Neuronal stem cell (in vitro differentiated cells): ENCODE measurements at regions not wholly inside any gene's neighbourhood (a gene's known extent, or its start where the extent isn't known, plus 50 kb on each side); places are given as distances from the start of the nearest gene placed in this dataset.

Source experiments
- DNase-seq: peaks from one replicate; pipeline ENCODE4 v3.0.0-alpha.2; 2013; ENCODE audit warnings: low spot score
- H2AFZ ChIP-seq: one replicate; pipeline ENCODE4 v1.6.1; 2013; ENCODE audit warnings: mild to moderate bottlenecking, low read length, inconsistent platforms
- H2AK5ac ChIP-seq: 2 replicates; pipeline ENCODE4 v1.6.1; 2013; ENCODE audit warnings: low read depth, mild to moderate bottlenecking, inconsistent platforms, low read length, moderate library complexity, mixed read lengths
- H2BK120ac ChIP-seq: 2 replicates; pipeline ENCODE4 v1.6.1; 2013; ENCODE audit warnings: low read depth, mild to moderate bottlenecking, inconsistent platforms, low read length, moderate library complexity, mixed read lengths
- H2BK12ac ChIP-seq: one replicate; pipeline ENCODE4 v1.6.1; 2013; ENCODE audit warnings: low read length, inconsistent platforms
- H2BK15ac ChIP-seq: 2 replicates; pipeline ENCODE4 v1.6.1; 2013; ENCODE audit warnings: mild to moderate bottlenecking, low read length, inconsistent platforms, mixed read lengths
- H2BK5ac ChIP-seq: one replicate; pipeline ENCODE4 v1.6.1; 2013; ENCODE audit warnings: inconsistent platforms, mild to moderate bottlenecking, low read length, moderate library complexity
- H3K14ac ChIP-seq: one replicate; pipeline ENCODE4 v1.6.1; 2013; ENCODE audit warnings: low read length, inconsistent platforms
- H3K18ac ChIP-seq: 2 replicates; pipeline ENCODE4 v1.6.1; 2013; ENCODE audit warnings: low read length, inconsistent platforms
- H3K23ac ChIP-seq: 2 replicates; pipeline ENCODE4 v1.6.1; 2013; ENCODE audit warnings: low read depth, mild to moderate bottlenecking, mixed read lengths, low read length, inconsistent platforms; ENCODE audit not compliant: poor library complexity
- H3K27ac ChIP-seq: replicated peaks from 3 replicates; pipeline ENCODE4 v1.5.1; 2013; ENCODE audit warnings: low read length, inconsistent platforms
- H3K27me3 ChIP-seq, 3 experiments: 2 replicates each; pipeline ENCODE4 v1.6.1; 2013; ENCODE audit warnings: low read length in 3 of 3, mild to moderate bottlenecking in 2 of 3, inconsistent platforms in 1 of 3, low read depth in 1 of 3, mixed read lengths in 1 of 3, moderate library complexity in 1 of 3; ENCODE audit not compliant: control insufficient read depth in 3 of 3, insufficient read depth in 3 of 3
- H3K36me3 ChIP-seq, 2 donors: replicated peaks in 1 of 2; 2 replicates each; pipeline ENCODE4 v1.6.1; 2013; ENCODE audit warnings: low read length in 2 of 2; ENCODE audit not compliant: control insufficient read depth in 2 of 2, insufficient read depth in 2 of 2
- H3K4ac ChIP-seq: 2 replicates; pipeline ENCODE4 v1.6.1; 2013; ENCODE audit warnings: inconsistent platforms, mild to moderate bottlenecking, low read length, moderate library complexity
- H3K4me1 ChIP-seq, 2 donors: 1 replicate in 1 of 2; 2 replicates in 1 of 2; pipeline ENCODE4 v1.6.1; 2013; ENCODE audit warnings: low read length in 2 of 2, low read depth in 1 of 2; ENCODE audit not compliant: control insufficient read depth in 2 of 2, insufficient read depth in 1 of 2
- H3K4me2 ChIP-seq: one replicate; pipeline ENCODE4 v1.6.1; 2013; ENCODE audit warnings: mild to moderate bottlenecking, low read length, inconsistent platforms; ENCODE audit not compliant: insufficient read depth, poor library complexity, severe bottlenecking
- H3K4me3 ChIP-seq, 2 donors: 2 replicates each; pipeline ENCODE4 v1.5.1; 2013; ENCODE audit warnings: low read length in 2 of 2, mild to moderate bottlenecking in 2 of 2, inconsistent platforms in 1 of 2, moderate library complexity in 1 of 2
- H3K79me1 ChIP-seq: one replicate; pipeline ENCODE4 v1.6.1; 2013; ENCODE audit warnings: low read depth, mild to moderate bottlenecking, inconsistent platforms, low read length, moderate library complexity
- H3K9ac ChIP-seq: one replicate; pipeline ENCODE4 v1.6.1; 2013; ENCODE audit warnings: mild to moderate bottlenecking, low read depth, low read length, inconsistent platforms; ENCODE audit not compliant: poor library complexity
- H3K9me3 ChIP-seq, 2 donors: replicated peaks in 1 of 2; 2 replicates each; pipeline versions ENCODE3 to v1.6.1; 2013; ENCODE audit warnings: low read length in 2 of 2, mild to moderate bottlenecking in 2 of 2, inconsistent platforms in 1 of 2, low read depth in 1 of 2, mixed read lengths in 1 of 2, moderate library complexity in 1 of 2; ENCODE audit not compliant: control insufficient read depth in 2 of 2, insufficient read depth in 1 of 2
- H4K8ac ChIP-seq: one replicate; pipeline ENCODE4 v1.6.1; 2013; ENCODE audit warnings: low read depth, mild to moderate bottlenecking, inconsistent platforms, low read length, moderate library complexity
- H4K91ac ChIP-seq: one replicate; pipeline ENCODE4 v1.6.1; 2013; ENCODE audit warnings: low read length, low read depth, mild to moderate bottlenecking, inconsistent platforms; ENCODE audit not compliant: poor library complexity
- WGBS, 2 donors: extraction: QIAGEN DNeasy Blood & Tissue Kit; methylation state at CpG; one replicate each; pipeline ENCODE4 v1.1.7; 2013; ENCODE audit warnings: missing lambda C conversion rate in 2 of 2, mixed read lengths in 1 of 2; ENCODE audit not compliant: insufficient read length in 2 of 2, insufficient replicate concordance in 1 of 2; ENCODE audit errors: extremely low coverage in 2 of 2; 5-methylcytosine and 5-hydroxymethylcytosine counted together

DNA sequence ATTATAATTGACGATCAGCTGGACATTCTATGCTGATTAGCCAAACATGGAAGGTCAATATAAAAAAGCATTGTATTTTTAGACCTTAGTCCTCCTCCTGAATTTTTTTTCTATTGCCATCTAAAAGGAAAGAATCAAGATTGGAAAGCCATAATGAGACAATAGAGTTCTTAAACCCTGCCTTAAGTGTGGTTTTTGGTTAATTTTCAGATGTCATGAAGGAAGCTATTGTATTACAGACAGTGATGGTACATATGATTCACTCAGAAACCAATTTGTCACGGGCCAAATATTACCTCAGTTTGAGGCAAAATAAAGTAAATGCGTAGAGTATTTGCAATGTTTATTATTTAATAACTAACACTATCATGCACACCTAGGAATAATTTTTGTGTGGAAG is 1164.0 kb upstream of the RAG2 start:
- Histone ChIP-seq H3K4me1 (no peaks in the 10 kb centered on the region), H3K9me3 (no peaks in the 10 kb centered on the region), H4K91ac (no peak overlapping the region), H3K27me3 (no peaks in the 10 kb centered on the region), H2BK12ac (no peak overlapping the region), H2BK15ac (no peak overlapping the region), H2AK5ac (no peak overlapping the region), H3K4me3 (no peak overlapping the region), H2BK120ac (no peak overlapping the region), H3K9ac (no peak overlapping the region), H4K8ac (no peak overlapping the region), H3K4ac (no peak overlapping the region), H3K27ac (no peak overlapping the region), H3K18ac (no peak overlapping the region), H2AFZ (no peak overlapping the region), H3K79me1 (no peaks in the 10 kb centered on the region), H2BK5ac (no peak overlapping the region), H3K4me2 (no peak overlapping the region), H3K14ac (no peak overlapping the region), H3K36me3 (no peaks in the 10 kb centered on the region), H3K23ac (no peak overlapping the region)
- no CpG with 5 or more reads among the region's 3 CpGs for WGBS, 2 donors
- DNase-seq, result no peak

DNA sequence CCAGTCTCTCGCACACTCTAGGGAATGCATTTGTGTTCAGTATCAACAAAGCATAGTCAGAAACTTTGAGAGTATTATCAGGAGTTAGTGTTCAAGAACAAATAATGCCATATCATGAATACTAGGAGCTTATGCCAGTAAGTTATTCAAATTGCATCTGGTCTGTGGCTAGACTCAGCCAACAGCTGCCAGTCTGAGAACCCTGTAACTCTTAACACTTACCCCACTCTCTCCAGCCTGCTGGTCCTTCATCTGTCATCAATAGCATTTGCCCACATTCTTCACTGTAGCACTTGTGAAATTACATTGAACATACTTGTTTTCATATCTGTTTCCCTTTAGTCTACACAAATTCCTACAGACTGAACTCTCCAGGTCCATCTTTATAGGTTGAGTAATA is 1157.5 kb upstream of the RAG2 start:
- DNase-seq, result no peak
- H4K8ac ChIP-seq, result no peak overlapping the region
- H2BK120ac ChIP-seq, result no peak overlapping the region
- no peak overlapping the region for H3K4me3 ChIP-seq
- WGBS, 2 donors, result no CpG with 5 or more reads among the region's 1 CpG
- H2BK15ac ChIP-seq, result no peak overlapping the region
- H3K4me2 ChIP-seq, result no peak overlapping the region
- no peak overlapping the region for H2AK5ac ChIP-seq
- no peaks in the 10 kb centered on the region for H3K36me3 ChIP-seq
- no peak overlapping the region for H3K27ac ChIP-seq
- no peaks in the 10 kb centered on the region for H3K4me1 ChIP-seq
- H2BK12ac ChIP-seq, result no peak overlapping the region
- no peak overlapping the region for H4K91ac ChIP-seq
- H3K14ac ChIP-seq, result no peak overlapping the region
- no peak overlapping the region for H3K4ac ChIP-seq
- no peaks in the 10 kb centered on the region for H3K9me3 ChIP-seq
- no peak overlapping the region for H2BK5ac ChIP-seq
- no peak overlapping the region for H2AFZ ChIP-seq
- no peaks in the 10 kb centered on the region for H3K79me1 ChIP-seq
- no peak overlapping the region for H3K9ac ChIP-seq
- H3K27me3 ChIP-seq, result no peaks in the 10 kb centered on the region
- H3K18ac ChIP-seq, result no peak overlapping the region
- H3K23ac ChIP-seq, result no peak overlapping the region

DNA sequence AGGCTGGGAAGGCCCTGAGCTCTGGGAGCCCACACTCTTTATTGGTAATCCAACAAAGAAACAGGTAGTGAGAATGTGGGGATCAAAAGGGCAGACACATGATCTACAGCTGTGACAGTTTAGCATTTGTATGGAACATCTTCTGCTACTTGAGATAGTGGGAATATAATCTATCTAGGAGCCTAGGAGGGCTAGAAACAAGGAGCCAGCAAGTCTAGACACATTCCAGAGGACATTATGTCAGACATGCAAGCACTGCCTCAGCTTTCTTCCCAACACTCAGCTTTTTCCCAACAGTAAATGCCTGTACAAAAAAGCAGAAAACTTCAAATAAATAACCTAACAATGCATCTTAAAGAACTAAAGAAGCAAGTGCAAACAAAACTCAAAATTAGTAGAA is 1150.6 kb upstream of the RAG2 start:
- Histone ChIP-seq H4K8ac (no peak overlapping the region), H3K27ac (no peak overlapping the region), H3K4ac (no peak overlapping the region), H2AFZ (no peak overlapping the region), H2BK12ac (no peak overlapping the region), H3K27me3 (no peaks in the 10 kb centered on the region), H2BK15ac (no peak overlapping the region), H3K4me3 (no peak overlapping the region), H3K14ac (no peak overlapping the region), H2AK5ac (no peak overlapping the region), H2BK5ac (no peak overlapping the region), H3K9ac (no peak overlapping the region), H3K79me1 (peaks cover 2% of the 10 kb centered on the region), H2BK120ac (no peak overlapping the region), H3K4me1 (no peaks in the 10 kb centered on the region), H3K4me2 (no peak overlapping the region), H3K9me3 (no peaks in the 10 kb centered on the region), H3K36me3 (no peaks in the 10 kb centered on the region), H4K91ac (no peak overlapping the region), H3K18ac (no peak overlapping the region), H3K23ac (no peak overlapping the region)
- DNase-seq, result no peak

DNA sequence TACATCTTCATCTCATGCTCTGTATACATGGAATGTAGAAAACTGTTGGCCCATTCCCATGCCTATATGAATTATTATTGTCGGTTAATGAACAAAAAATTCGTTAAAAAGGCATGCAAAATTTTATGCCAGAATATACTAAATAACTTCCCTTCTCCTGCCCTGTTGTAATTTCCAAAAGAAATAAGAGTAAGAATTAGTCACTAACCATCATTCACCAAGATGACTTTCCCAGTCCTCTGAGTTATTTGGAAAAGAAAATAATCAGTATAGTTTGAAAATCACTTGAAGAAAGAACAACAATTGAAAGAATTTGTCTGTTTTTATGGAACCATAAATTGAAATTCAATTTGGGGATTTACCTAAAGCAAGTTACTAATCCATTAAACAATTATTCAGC is 1149.1 kb upstream of the RAG2 start:
- WGBS, 2 donors, result no CpG with 5 or more reads among the region's 2 CpGs
- H3K36me3 ChIP-seq, result no peaks in the 10 kb centered on the region

More for the DNA sequence above, 1149.1 kb upstream of the RAG2 start:
- Histone ChIP-seq H3K18ac (no peak overlapping the region), H3K4me2 (no peak overlapping the region), H3K4me3 (no peak overlapping the region), H3K9ac (no peak overlapping the region), H2BK120ac (no peak overlapping the region), H4K91ac (no peak overlapping the region), H2BK5ac (no peak overlapping the region), H2BK12ac (no peak overlapping the region), H2AFZ (no peak overlapping the region), H3K23ac (no peak overlapping the region), H4K8ac (no peak overlapping the region), H3K79me1 (peaks cover 2% of the 10 kb centered on the region), H3K4ac (no peak overlapping the region), H3K27ac (no peak overlapping the region), H3K14ac (no peak overlapping the region), H3K27me3 (no peaks in the 10 kb centered on the region), H2BK15ac (no peak overlapping the region), H3K9me3 (no peaks in the 10 kb centered on the region), H3K4me1 (no peaks in the 10 kb centered on the region), H2AK5ac (no peak overlapping the region)
- no peak for DNase-seq
